Neural progenitor cell (in vitro differentiated cells): ENCODE measurements at regions not wholly inside any gene's neighbourhood (a gene's known extent, or its start where the extent isn't known, plus 50 kb on each side); places are given as distances from the start of the nearest gene placed in this dataset.

Source experiments
- DNase-seq: peaks from one replicate; pipeline ENCODE4 v3.0.0-alpha.2; 2016; ENCODE audit warnings: low spot score
- H2AFZ ChIP-seq: fragments of 200-600 bp; sonication (generic); replicated peaks from 2 replicates; pipeline ENCODE4 v1.6.1; 2016; ENCODE audit warnings: antibody characterized with exemption
- H3F3A ChIP-seq: fragments of 200-600 bp; sonication (generic); 2 replicates; pipeline ENCODE4 v1.6.1; 2016; ENCODE audit warnings: antibody characterized with exemption, low read depth
- H3K27ac ChIP-seq: fragments of 200-600 bp; sonication (generic); 2 replicates; pipeline ENCODE4 v1.5.1; 2016; ENCODE audit warnings: mild to moderate bottlenecking
- H3K27me3 ChIP-seq: fragments of 200-600 bp; sonication (generic); 2 replicates; pipeline ENCODE4 v1.6.1; 2016; ENCODE audit warnings: mild to moderate bottlenecking, moderate library complexity
- H3K36me3 ChIP-seq: fragments of 200-600 bp; sonication (generic); 2 replicates; pipeline ENCODE4 v1.5.1; 2016
- H3K4me1 ChIP-seq: fragments of 200-600 bp; sonication (generic); 2 replicates; pipeline ENCODE4 v1.6.1; 2016; ENCODE audit warnings: mixed run types
- H3K4me2 ChIP-seq: fragments of 200-600 bp; sonication (generic); 2 replicates; pipeline ENCODE4 v1.6.1; 2016
- H3K4me3 ChIP-seq: fragments of 200-600 bp; sonication (generic); 2 replicates; pipeline ENCODE4 v1.5.1; 2016
- H3K79me2 ChIP-seq: fragments of 200-600 bp; sonication (generic); 2 replicates; pipeline ENCODE4 v1.6.1; 2016; ENCODE audit warnings: low read depth
- H3K9ac ChIP-seq: fragments of 200-600 bp; sonication (generic); 2 replicates; pipeline ENCODE4 v1.6.1; 2016
- H3K9me3 ChIP-seq: fragments of 200-600 bp; sonication (generic); 2 replicates; pipeline ENCODE4 v1.5.1; 2016; ENCODE audit warnings: low read depth
- H4K20me1 ChIP-seq: fragments of 200-600 bp; sonication (generic); 2 replicates; pipeline ENCODE4 v1.6.1; 2016; ENCODE audit warnings: low read depth
- H3K27ac Mint-ChIP-seq: 3 replicates; pipeline ENCODE4 v1.8.0; 2021; ENCODE audit warnings: mixed read lengths
- H3K27me3 Mint-ChIP-seq: 2 replicates; pipeline ENCODE4 v1.8.0; 2022; ENCODE audit warnings: low read depth, mild to moderate bottlenecking, inconsistent platforms, moderate library complexity, mixed read lengths; ENCODE audit not compliant: insufficient read depth
- H3K36me3 Mint-ChIP-seq: 3 replicates; pipeline ENCODE4 v1.8.0; 2021; ENCODE audit warnings: mixed read lengths
- H3K4me1 Mint-ChIP-seq: 3 replicates; pipeline ENCODE4 v1.8.0; 2021; ENCODE audit warnings: mixed read lengths
- H3K4me3 Mint-ChIP-seq: 3 replicates; pipeline ENCODE4 v1.8.0; 2021; ENCODE audit warnings: mild to moderate bottlenecking, moderate library complexity, mixed read lengths
- H3K9me3 Mint-ChIP-seq: 3 replicates; pipeline ENCODE4 v1.8.0; 2020; ENCODE audit warnings: mixed read lengths
- CTCF ChIP-seq: fragments of 200-600 bp; sonication (generic); IDR thresholded peaks from 2 replicates; pipeline ENCODE4 v1.5.1; 2017; ENCODE audit warnings: antibody characterized with exemption, mild to moderate bottlenecking
- EZH2 ChIP-seq: fragments of 200-600 bp; sonication (generic); IDR thresholded peaks from 2 replicates; pipeline ENCODE4 v1.6.1; 2017; ENCODE audit warnings: antibody characterized with exemption, mild to moderate bottlenecking, moderate library complexity
- EZH2phosphoT487 ChIP-seq: fragments of 200-600 bp; sonication (generic); IDR thresholded peaks from 2 replicates; pipeline ENCODE4 v1.6.1; 2017; ENCODE audit warnings: antibody characterized with exemption

GRCh38 chr15:39270221-39270855 lies 310.5 kb upstream of the THBS1 start:
- no peaks in the 10 kb centered on the region for H3F3A ChIP-seq
- no peak overlapping the region for H3K9ac ChIP-seq
- no peak for TF ChIP-seq EZH2phosphoT487
- TF ChIP-seq EZH2: no peak
- no peak for TF ChIP-seq CTCF
- no peaks in the 10 kb centered on the region for H3K79me2 ChIP-seq
- Mint-ChIP-seq H3K27ac (no peak overlapping the region), H3K36me3 (no peaks in the 10 kb centered on the region), H3K4me3 (no peak overlapping the region), H3K4me1 (no peaks in the 10 kb centered on the region), H3K9me3 (no peaks in the 10 kb centered on the region), H3K27me3 (peaks cover 2% of the 10 kb centered on the region)
- no peaks in the 10 kb centered on the region for H3K4me1 ChIP-seq
- H3K27ac ChIP-seq: no peak overlapping the region
- H3K4me2 ChIP-seq: no peak overlapping the region
- no peak overlapping the region for H3K4me3 ChIP-seq
- H2AFZ ChIP-seq: no peak overlapping the region
- no peaks in the 10 kb centered on the region for H3K9me3 ChIP-seq
- H3K36me3 ChIP-seq: no peaks in the 10 kb centered on the region
- DNase-seq: no peak
- no peaks in the 10 kb centered on the region for H3K27me3 ChIP-seq
- H4K20me1 ChIP-seq: no peaks in the 10 kb centered on the region

DNA sequence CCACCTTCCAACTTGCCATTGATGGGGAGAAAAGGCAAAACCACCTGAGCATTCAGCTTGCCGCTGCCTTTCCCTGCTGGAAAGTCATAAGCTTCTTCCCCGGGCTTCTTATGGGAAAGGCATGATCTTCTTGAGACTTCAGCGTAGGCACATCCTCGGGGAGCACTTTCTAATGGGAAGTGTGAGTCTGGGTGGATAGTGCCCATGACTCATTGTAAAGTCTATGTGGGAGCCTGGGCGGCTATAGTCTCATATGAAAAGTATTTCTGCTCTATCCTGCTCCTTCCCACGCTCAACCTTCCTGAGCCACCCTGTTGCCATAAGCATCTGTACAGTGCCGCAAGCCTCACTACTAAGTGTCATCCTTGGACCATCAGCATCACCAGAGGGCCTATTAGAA lies 309.9 kb upstream of the THBS1 start:
- no peaks in the 10 kb centered on the region for H3K36me3 ChIP-seq
- Mint-ChIP-seq H3K36me3 (no peaks in the 10 kb centered on the region), H3K4me1 (no peaks in the 10 kb centered on the region), H3K27me3 (peaks cover 2% of the 10 kb centered on the region), H3K9me3 (no peaks in the 10 kb centered on the region), H3K27ac (no peak overlapping the region), H3K4me3 (no peak overlapping the region)
- H3F3A ChIP-seq: no peaks in the 10 kb centered on the region
- H3K9ac ChIP-seq: no peak overlapping the region
- no peak overlapping the region for H3K4me2 ChIP-seq
- no peaks in the 10 kb centered on the region for H3K4me1 ChIP-seq
- H3K27me3 ChIP-seq: no peaks in the 10 kb centered on the region
- H3K4me3 ChIP-seq: no peak overlapping the region
- H2AFZ ChIP-seq: no peak overlapping the region
- H4K20me1 ChIP-seq: no peaks in the 10 kb centered on the region
- no peak for DNase-seq
- H3K9me3 ChIP-seq: no peaks in the 10 kb centered on the region
- H3K79me2 ChIP-seq: no peaks in the 10 kb centered on the region
- H3K27ac ChIP-seq: no peak overlapping the region
- TF ChIP-seq EZH2 (no peak), EZH2phosphoT487 (no peak), CTCF (no peak)

GRCh38 chr15:39272901-39273300 lies 308.0 kb upstream of the THBS1 start:
- Histone ChIP-seq H3K4me3 (no peak overlapping the region), H3K79me2 (no peaks in the 10 kb centered on the region), H2AFZ (no peak overlapping the region), H3K36me3 (no peaks in the 10 kb centered on the region), H3K4me2 (no peak overlapping the region), H3F3A (no peaks in the 10 kb centered on the region), H3K27me3 (no peaks in the 10 kb centered on the region), H3K9me3 (no peaks in the 10 kb centered on the region), H3K9ac (no peak overlapping the region), H3K4me1 (no peaks in the 10 kb centered on the region), H4K20me1 (no peaks in the 10 kb centered on the region), H3K27ac (no peak overlapping the region)
- DNase-seq: no peak
- Mint-ChIP-seq H3K9me3 (no peaks in the 10 kb centered on the region), H3K27me3 (peaks cover 2% of the 10 kb centered on the region), H3K4me1 (no peaks in the 10 kb centered on the region), H3K36me3 (no peaks in the 10 kb centered on the region), H3K27ac (no peak overlapping the region), H3K4me3 (no peak overlapping the region)
- TF ChIP-seq CTCF (no peak), EZH2phosphoT487 (no peak), EZH2 (no peak)
